SU-DHL-6 (cell line): ENCODE measurements at regions not wholly inside any gene's neighbourhood (a gene's known extent, or its start where the extent isn't known, plus 50 kb on each side); places are given as distances from the start of the nearest gene placed in this dataset.

Source experiments
- H2AFZ ChIP-seq: fragments of 200-600 bp; sonication (generic); 2 replicates; pipeline ENCODE4 v1.6.1; 2014; ENCODE audit warnings: low read depth, mild to moderate bottlenecking, moderate library complexity, mixed read lengths, antibody characterized with exemption, low read length; ENCODE audit not compliant: severe bottlenecking
- H3F3A ChIP-seq: fragments of 200-600 bp; shearing (Covaris generic); 2 replicates; pipeline ENCODE4 v1.6.0; 2016; ENCODE audit warnings: antibody characterized with exemption, mild to moderate bottlenecking; ENCODE audit not compliant: insufficient read depth
- H3K27ac ChIP-seq: fragments of 200-600 bp; sonication (generic); 2 replicates; pipeline ENCODE4 v1.5.1; 2016; ENCODE audit warnings: low read depth, mild to moderate bottlenecking, low read length, moderate library complexity, mixed read lengths
- H3K27me3 ChIP-seq: fragments of 200-600 bp; sonication (generic), shearing (Covaris generic); 2 replicates; pipeline ENCODE4 v1.6.0; 2014; ENCODE audit warnings: mild to moderate bottlenecking, low read length
- H3K36me3 ChIP-seq: fragments of 200-600 bp; sonication (generic); 2 replicates; pipeline ENCODE4 v1.6.1; 2014; ENCODE audit warnings: mild to moderate bottlenecking, low read length, mixed read lengths
- H3K4me2 ChIP-seq: fragments of 300-600, 200-600 bp; shearing (Covaris generic), sonication (generic); 2 replicates; pipeline ENCODE4 v1.6.0; 2014; ENCODE audit warnings: low read length, low read depth, mild to moderate bottlenecking; ENCODE audit not compliant: poor library complexity, severe bottlenecking
- H3K4me3 ChIP-seq: fragments of 200-600 bp; sonication (generic); 2 replicates; pipeline ENCODE4 v1.5.1; 2014; ENCODE audit warnings: antibody characterized with exemption, low read length, mild to moderate bottlenecking, mixed read lengths; ENCODE audit not compliant: insufficient read depth, poor library complexity, severe bottlenecking
- H3K79me2 ChIP-seq: fragments of 200-600 bp; sonication (generic); 2 replicates; pipeline ENCODE4 v1.6.1; 2014; ENCODE audit warnings: mild to moderate bottlenecking, low read length, moderate library complexity; ENCODE audit not compliant: insufficient read depth
- H3K9ac ChIP-seq: fragments of 200-600 bp; sonication (generic); 2 replicates; pipeline ENCODE4 v1.7.0; 2014; ENCODE audit warnings: mild to moderate bottlenecking, low read length
- H3K9me2 ChIP-seq: fragments of 200-600 bp; sonication (generic); replicated peaks from 2 replicates; pipeline ENCODE4 v1.6.1; 2014; ENCODE audit warnings: low read length; ENCODE audit not compliant: insufficient read depth
- H3K9me3 ChIP-seq: fragments of 200-600 bp; sonication (generic); 2 replicates; pipeline ENCODE4 v1.6.1; 2014; ENCODE audit warnings: low read length, mixed read lengths; ENCODE audit not compliant: insufficient read depth
- H4K20me1 ChIP-seq: fragments of 200-600 bp; sonication (generic); 2 replicates; pipeline ENCODE4 v1.6.1; 2014; ENCODE audit warnings: low read depth, mild to moderate bottlenecking, antibody characterized with exemption, low read length, moderate library complexity, mixed read lengths
- EZH2phosphoT487 ChIP-seq: fragments of 200-600 bp; sonication (generic), shearing (Covaris generic); conservative IDR thresholded peaks from 2 replicates; pipeline ENCODE4 v1.6.1; 2018; ENCODE audit warnings: mild to moderate bottlenecking, antibody characterized with exemption, low read length, moderate library complexity, mixed read lengths
- TF ChIP-seq, protein P1 (sequence below): fragments of 200-600 bp; sonication (generic); IDR thresholded peaks from one replicate; pipeline ENCODE4 v1.5.1; 2017; ENCODE audit warnings: antibody characterized with exemption, mild to moderate bottlenecking, low read length, moderate library complexity; ENCODE audit not compliant: insufficient read depth, poor library complexity, severe bottlenecking

DNA sequence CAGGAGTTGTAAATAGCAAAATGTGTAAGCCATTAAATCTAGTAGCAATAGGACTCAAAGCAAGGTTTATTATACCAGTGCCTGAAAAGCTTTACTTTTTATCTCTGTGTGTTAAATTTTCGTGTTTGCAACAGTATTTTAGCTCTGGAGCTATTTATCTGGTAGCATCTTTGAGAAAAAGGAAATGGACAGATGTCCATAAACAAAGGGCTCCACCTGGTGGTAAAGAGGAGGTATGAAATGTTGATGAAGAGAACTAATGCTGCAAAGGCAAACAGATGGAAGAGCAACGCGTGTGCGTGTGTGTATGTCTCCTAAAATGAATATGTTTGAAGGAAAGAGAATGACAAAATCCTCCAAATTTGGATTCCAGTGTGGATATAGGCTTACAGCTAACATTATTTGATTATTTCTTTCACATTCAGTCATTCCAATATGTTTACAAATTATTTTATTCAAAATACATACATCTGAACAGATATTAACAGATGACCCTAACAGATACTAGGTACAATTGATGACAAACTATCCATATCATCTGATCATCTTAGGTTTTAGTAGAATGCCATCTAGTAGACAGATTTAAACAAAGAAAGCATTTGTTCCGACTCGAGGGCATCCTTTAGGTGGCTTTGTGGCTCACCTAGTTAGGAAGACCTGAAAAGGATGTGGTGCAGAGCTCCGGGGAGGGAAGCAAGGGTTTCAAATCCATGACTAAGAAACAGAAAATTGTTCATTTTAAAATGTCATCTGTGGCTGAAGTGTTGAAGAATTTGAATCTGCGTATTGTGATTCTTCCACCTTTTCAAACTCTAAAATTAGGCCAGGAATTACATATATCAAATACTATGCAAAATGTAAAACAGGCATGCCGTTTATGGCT lies 383.3 kb downstream of the MTX2 start:
- H3K79me2 ChIP-seq = no peaks in the 10 kb centered on the region
- no peaks in the 10 kb centered on the region for H3K27me3 ChIP-seq
- no peaks in the 10 kb centered on the region for H3K9me2 ChIP-seq
- H3K36me3 ChIP-seq = no peaks in the 10 kb centered on the region
- no peaks in the 10 kb centered on the region for H3F3A ChIP-seq
- no peak overlapping the region for H3K4me2 ChIP-seq
- TF ChIP-seq EZH2phosphoT487 = no peak
- TF ChIP-seq, protein P1, sequence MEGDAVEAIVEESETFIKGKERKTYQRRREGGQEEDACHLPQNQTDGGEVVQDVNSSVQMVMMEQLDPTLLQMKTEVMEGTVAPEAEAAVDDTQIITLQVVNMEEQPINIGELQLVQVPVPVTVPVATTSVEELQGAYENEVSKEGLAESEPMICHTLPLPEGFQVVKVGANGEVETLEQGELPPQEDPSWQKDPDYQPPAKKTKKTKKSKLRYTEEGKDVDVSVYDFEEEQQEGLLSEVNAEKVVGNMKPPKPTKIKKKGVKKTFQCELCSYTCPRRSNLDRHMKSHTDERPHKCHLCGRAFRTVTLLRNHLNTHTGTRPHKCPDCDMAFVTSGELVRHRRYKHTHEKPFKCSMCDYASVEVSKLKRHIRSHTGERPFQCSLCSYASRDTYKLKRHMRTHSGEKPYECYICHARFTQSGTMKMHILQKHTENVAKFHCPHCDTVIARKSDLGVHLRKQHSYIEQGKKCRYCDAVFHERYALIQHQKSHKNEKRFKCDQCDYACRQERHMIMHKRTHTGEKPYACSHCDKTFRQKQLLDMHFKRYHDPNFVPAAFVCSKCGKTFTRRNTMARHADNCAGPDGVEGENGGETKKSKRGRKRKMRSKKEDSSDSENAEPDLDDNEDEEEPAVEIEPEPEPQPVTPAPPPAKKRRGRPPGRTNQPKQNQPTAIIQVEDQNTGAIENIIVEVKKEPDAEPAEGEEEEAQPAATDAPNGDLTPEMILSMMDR = peak; percentile 77
- H3K9ac ChIP-seq = no peak overlapping the region
- H3K9me3 ChIP-seq = no peaks in the 10 kb centered on the region
- no peak overlapping the region for H3K27ac ChIP-seq
- no peak overlapping the region for H2AFZ ChIP-seq
- no peaks in the 10 kb centered on the region for H4K20me1 ChIP-seq
- no peak overlapping the region for H3K4me3 ChIP-seq

DNA sequence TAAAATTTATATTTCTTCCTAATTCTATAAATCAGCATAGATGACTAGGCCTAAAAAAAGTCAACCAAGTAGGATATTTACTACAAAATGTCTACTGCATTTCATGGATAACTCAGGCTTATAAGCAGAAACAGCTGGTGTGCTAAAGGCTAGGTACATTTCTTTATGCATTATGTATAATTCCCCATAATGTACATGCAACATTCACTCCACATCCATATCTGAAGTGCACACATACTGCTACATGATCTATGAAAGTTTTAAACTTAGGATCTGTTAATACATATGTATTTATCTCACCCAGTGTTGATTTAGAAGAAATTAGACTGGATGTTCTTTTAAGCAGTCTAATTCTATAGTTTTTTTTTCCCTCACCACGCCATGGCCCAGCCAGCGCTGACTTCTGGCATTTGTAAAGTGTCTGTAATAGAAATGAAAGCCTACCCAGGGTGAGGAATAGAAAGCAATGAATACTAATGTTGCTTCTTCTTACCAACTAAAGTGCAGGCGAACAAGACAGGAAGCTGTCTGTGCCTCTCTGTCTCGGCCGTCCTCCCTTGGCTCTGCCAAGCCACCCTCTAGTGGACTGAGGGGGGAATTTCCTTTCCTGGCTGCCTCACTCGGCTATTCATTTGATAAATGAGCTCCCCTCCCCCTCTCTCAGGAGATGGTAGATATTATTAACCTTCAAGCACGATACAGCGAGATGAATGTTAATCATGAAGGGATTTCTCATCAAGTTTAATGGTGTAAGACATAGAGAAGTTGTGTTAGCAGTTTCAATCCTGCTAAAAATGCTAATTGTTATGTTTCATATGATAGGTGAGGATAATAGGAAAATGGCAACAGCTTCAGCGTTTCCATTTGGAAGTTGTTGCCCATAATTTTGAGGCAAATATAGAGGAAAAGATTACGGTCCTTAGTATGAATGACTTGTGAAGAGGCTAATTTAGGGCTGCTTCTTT lies 384.5 kb downstream of the MTX2 start:
- Histone ChIP-seq H3K27ac (no peak overlapping the region), H3K9ac (no peak overlapping the region), H3K4me3 (no peak overlapping the region), H2AFZ (peak overlapping the region; percentile 43), H3K36me3 (no peaks in the 10 kb centered on the region), H4K20me1 (no peaks in the 10 kb centered on the region), H3K9me3 (no peaks in the 10 kb centered on the region), H3K4me2 (no peak overlapping the region), H3K27me3 (no peaks in the 10 kb centered on the region), H3F3A (no peaks in the 10 kb centered on the region), H3K79me2 (no peaks in the 10 kb centered on the region), H3K9me2 (no peaks in the 10 kb centered on the region)
- TF ChIP-seq, protein P1 = peak; percentile 39
- TF ChIP-seq EZH2phosphoT487 = no peak

DNA sequence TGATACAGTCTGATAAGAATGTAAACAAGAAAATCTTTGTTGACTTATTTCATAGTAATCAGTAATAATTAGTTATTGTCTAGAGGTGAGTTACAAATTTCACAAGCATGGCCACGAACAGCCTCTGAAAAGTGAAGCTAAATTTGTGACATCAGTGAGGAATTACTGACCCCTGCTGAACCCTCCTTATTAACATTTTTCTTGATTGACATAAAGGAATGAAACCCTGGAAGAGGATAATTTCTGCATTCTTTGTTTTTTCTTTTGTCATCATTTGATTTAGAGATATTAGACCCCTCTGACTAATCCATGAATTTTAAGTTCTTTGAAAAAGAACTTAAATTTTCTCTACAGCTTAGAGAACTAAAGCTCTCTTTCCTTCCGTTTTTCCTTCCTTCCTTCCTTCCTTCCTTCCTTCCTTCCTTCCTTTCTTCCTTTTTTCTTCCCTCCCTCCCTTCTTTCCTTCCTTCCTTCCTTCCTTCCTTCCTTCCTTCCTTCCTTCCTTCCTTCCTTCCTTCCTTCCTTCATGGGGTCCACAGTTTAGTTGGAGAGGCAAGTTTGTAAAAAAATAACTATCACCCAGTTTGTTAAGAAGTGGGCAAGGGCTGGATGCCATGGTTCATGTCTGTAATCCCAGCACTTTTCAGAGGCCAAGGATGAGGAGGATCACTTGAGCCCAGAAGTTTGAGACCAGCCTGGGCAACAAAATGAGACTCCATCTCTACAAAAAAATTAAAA lies 387.0 kb downstream of the MTX2 start:
- H4K20me1 ChIP-seq = no peaks in the 10 kb centered on the region
- no peak overlapping the region for H2AFZ ChIP-seq
- H3K9me3 ChIP-seq = no peaks in the 10 kb centered on the region
- H3F3A ChIP-seq = no peaks in the 10 kb centered on the region
- H3K36me3 ChIP-seq = no peaks in the 10 kb centered on the region
- TF ChIP-seq, protein P1 = no peak
- no peak for TF ChIP-seq EZH2phosphoT487
- H3K4me2 ChIP-seq = no peak overlapping the region
- no peak overlapping the region for H3K27ac ChIP-seq
- no peaks in the 10 kb centered on the region for H3K27me3 ChIP-seq
- no peaks in the 10 kb centered on the region for H3K9me2 ChIP-seq
- H3K79me2 ChIP-seq = no peaks in the 10 kb centered on the region
- no peak overlapping the region for H3K9ac ChIP-seq
- no peak overlapping the region for H3K4me3 ChIP-seq
